ENCODE measurements at regions not wholly inside any gene's neighbourhood (a gene's known extent, or its start where the extent isn't known, plus 50 kb on each side); places are given as distances from the start of the nearest gene placed in this dataset.

DNA sequence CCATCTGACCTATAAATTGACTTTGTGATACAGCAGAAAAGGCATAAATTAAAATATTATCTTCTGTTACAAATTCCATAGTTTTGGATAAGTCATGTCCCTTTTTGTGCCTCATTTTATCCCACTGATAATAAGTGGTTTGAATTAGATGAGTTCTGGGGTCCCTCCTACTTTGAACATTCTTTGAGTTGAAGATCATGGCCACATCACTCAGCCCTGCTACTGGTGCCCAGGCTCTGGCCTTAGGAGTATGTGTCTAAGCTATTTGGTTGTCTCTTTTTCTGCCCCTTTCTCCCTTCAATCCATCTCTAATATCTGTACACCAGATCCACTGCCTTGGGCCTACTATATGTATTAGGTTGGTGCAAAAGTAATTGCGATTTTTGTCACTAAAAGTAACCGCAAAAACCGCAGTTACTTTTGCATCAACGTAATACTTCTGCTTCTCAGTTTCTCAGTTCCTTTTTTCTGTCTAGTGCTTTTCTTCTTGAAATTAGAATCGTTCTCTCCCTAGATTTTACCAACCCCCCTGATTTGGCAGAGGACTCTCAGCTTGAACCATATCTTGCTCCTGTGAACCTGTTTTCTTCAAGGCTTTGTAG, 362.5 kb upstream of the TNP1 start:
- H3K36me3 Mint-ChIP-seq (ENCODE audit: low read depth, unreplicated experiment): no peaks in the 10 kb centered on the region

DNA sequence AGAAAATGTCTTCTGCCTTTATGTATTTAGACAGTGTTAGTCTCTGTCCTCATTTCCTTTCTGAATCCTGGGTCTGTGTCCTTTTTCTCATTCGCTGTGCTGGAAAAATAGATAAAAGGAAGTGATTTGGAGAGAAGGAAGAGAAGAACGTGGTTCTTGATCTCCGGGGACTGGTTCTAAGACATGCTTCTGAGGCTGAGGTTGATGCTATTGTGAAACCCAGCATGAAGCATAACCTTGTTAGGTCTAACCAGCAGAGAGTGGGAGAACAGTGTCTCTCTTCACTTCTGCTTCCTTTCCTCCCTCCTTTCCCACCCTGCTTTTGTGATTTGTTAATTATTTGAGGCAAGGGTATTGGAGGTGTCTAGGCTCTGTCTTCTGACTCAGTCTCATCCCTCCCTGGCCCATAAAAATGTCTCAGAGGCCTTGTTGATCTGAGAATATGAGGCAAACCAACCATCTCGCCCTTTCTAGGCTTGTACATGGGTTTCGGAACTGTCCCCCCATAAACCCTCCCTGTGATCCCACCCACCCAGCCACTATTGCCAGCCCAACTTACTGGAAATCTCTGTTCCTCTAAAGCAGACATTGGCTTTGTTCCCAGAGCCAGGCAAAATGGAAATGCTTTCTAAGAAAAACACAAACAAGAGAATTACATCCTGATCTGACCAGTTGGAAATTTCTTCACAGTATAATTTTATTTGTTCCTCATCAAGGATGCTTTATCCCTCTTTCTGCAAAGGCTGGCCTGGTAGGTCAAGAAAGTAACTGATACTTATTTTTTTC, 360.6 kb upstream of the TNP1 start:
- no peak for DNase-seq (ENCODE audit: low read depth)
- H3K9me3 ChIP-seq (ENCODE audit: insufficient read depth, low read depth, low read length): no peaks in the 10 kb centered on the region
- Mint-ChIP-seq H3K36me3 (ENCODE audit: low read depth, unreplicated experiment) (no peaks in the 10 kb centered on the region), H3K4me1 (ENCODE audit: low read depth, unreplicated experiment) (peaks cover 49% of the 10 kb centered on the region), H3K27ac (ENCODE audit: unreplicated experiment) (peak overlapping the region; percentile 10), H3K4me3 (ENCODE audit: unreplicated experiment) (no peak overlapping the region), H3K27me3 (ENCODE audit: low read depth, unreplicated experiment) (no peaks in the 10 kb centered on the region), H3K9me3 (ENCODE audit: unreplicated experiment) (no peaks in the 10 kb centered on the region)
- H3K27me3 ChIP-seq (ENCODE audit: insufficient read depth, low read length): no peaks in the 10 kb centered on the region
- no peak overlapping the region for H3K27ac ChIP-seq (ENCODE audit: low read depth, low read length)
- H3K4me3 ChIP-seq (ENCODE audit: insufficient read depth, low read depth, low read length): no peak overlapping the region
- H3K9ac ChIP-seq (ENCODE audit: low read length): no peak overlapping the region
- no peak overlapping the region for H2AFZ ChIP-seq (ENCODE audit: low read depth, low read length)
- no peaks in the 10 kb centered on the region for H3K36me3 ChIP-seq (ENCODE audit: insufficient read depth, low read length)
- H3K79me2 ChIP-seq (ENCODE audit: insufficient read depth, low read length): peaks cover 6% of the 10 kb centered on the region
- H4K20me1 ChIP-seq (ENCODE audit: insufficient read depth, low read length): no peaks in the 10 kb centered on the region
- FAIRE-seq: no peak
- TF ChIP-seq, protein P1, sequence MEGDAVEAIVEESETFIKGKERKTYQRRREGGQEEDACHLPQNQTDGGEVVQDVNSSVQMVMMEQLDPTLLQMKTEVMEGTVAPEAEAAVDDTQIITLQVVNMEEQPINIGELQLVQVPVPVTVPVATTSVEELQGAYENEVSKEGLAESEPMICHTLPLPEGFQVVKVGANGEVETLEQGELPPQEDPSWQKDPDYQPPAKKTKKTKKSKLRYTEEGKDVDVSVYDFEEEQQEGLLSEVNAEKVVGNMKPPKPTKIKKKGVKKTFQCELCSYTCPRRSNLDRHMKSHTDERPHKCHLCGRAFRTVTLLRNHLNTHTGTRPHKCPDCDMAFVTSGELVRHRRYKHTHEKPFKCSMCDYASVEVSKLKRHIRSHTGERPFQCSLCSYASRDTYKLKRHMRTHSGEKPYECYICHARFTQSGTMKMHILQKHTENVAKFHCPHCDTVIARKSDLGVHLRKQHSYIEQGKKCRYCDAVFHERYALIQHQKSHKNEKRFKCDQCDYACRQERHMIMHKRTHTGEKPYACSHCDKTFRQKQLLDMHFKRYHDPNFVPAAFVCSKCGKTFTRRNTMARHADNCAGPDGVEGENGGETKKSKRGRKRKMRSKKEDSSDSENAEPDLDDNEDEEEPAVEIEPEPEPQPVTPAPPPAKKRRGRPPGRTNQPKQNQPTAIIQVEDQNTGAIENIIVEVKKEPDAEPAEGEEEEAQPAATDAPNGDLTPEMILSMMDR (IDR thresholded peaks at IDR 0.05; ENCODE audit: insufficient read depth, low read depth, low read length): no peak
- TF ChIP-seq EZH2 (IDR thresholded peaks at IDR 0.05; ENCODE audit: insufficient read depth, low read length): no peak
- H3K4me2 ChIP-seq (ENCODE audit: low read length): no peak overlapping the region
- peaks cover 40% of the 10 kb centered on the region for H3K4me1 ChIP-seq (ENCODE audit: insufficient read depth, low read length)

More for the DNA sequence above, 362.5 kb upstream of the TNP1 start:
- peaks cover 36% of the 10 kb centered on the region for H3K4me1 ChIP-seq (ENCODE audit: insufficient read depth, low read length)
- FAIRE-seq (no peak), DNase-seq (ENCODE audit: low read depth) (no peak)
- peak overlapping the region; percentile 46 for H3K4me2 ChIP-seq (ENCODE audit: low read length)
- no peak for TF ChIP-seq EZH2 (IDR thresholded peaks at IDR 0.05; ENCODE audit: insufficient read depth, low read length)
- TF ChIP-seq, protein P1 (IDR thresholded peaks at IDR 0.05; ENCODE audit: insufficient read depth, low read depth, low read length): no peak
- no peak overlapping the region for H3K9ac ChIP-seq (ENCODE audit: low read length)
- no peak overlapping the region for H3K4me3 ChIP-seq (ENCODE audit: insufficient read depth, low read depth, low read length)
- Mint-ChIP-seq H3K4me3 (ENCODE audit: unreplicated experiment) (no peak overlapping the region), H3K9me3 (ENCODE audit: unreplicated experiment) (no peaks in the 10 kb centered on the region), H3K27me3 (ENCODE audit: low read depth, unreplicated experiment) (no peaks in the 10 kb centered on the region), H3K27ac (ENCODE audit: unreplicated experiment) (peak overlapping the region; percentile 69), H3K4me1 (ENCODE audit: low read depth, unreplicated experiment) (peaks cover 49% of the 10 kb centered on the region)
- no peaks in the 10 kb centered on the region for H4K20me1 ChIP-seq (ENCODE audit: insufficient read depth, low read length)
- no peaks in the 10 kb centered on the region for H3K36me3 ChIP-seq (ENCODE audit: insufficient read depth, low read length)
- peaks cover 9% of the 10 kb centered on the region for H3K79me2 ChIP-seq (ENCODE audit: insufficient read depth, low read length)
- H3K27ac ChIP-seq (ENCODE audit: low read depth, low read length): peak overlapping the region; percentile 49
- H2AFZ ChIP-seq (ENCODE audit: low read depth, low read length): no peak overlapping the region
- no peaks in the 10 kb centered on the region for H3K27me3 ChIP-seq (ENCODE audit: insufficient read depth, low read length)
- no peaks in the 10 kb centered on the region for H3K9me3 ChIP-seq (ENCODE audit: insufficient read depth, low read depth, low read length)

DNA sequence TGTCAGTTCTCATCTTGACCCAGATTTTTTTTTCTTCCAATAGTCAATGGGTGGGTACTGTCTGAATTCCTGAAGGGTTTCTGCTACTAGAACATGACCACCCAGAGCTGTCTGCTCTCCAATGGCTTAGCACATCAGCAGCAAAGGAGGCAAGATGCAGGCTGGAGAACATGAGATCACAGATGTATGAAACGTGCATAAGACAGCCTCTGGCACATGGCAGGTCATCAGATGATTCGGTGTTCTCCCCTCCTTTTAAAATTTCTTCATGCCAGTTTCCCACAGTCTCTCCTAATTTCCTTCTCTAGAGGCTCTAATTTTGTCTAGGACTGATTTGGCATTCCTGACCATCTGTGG, 359.3 kb upstream of the TNP1 start:
- no peak overlapping the region for H2AFZ ChIP-seq (ENCODE audit: low read depth, low read length)

More for the DNA sequence above, 359.3 kb upstream of the TNP1 start:
- Mint-ChIP-seq H3K4me3 (ENCODE audit: unreplicated experiment) (no peak overlapping the region), H3K27ac (ENCODE audit: unreplicated experiment) (no peak overlapping the region), H3K27me3 (ENCODE audit: low read depth, unreplicated experiment) (no peaks in the 10 kb centered on the region), H3K9me3 (ENCODE audit: unreplicated experiment) (no peaks in the 10 kb centered on the region), H3K36me3 (ENCODE audit: low read depth, unreplicated experiment) (no peaks in the 10 kb centered on the region), H3K4me1 (ENCODE audit: low read depth, unreplicated experiment) (peaks cover 49% of the 10 kb centered on the region)
- TF ChIP-seq, protein P1 (IDR thresholded peaks at IDR 0.05; ENCODE audit: insufficient read depth, low read depth, low read length): no peak
- no peak for TF ChIP-seq EZH2 (IDR thresholded peaks at IDR 0.05; ENCODE audit: insufficient read depth, low read length)
- Histone ChIP-seq H3K79me2 (ENCODE audit: insufficient read depth, low read length) (no peaks in the 10 kb centered on the region), H4K20me1 (ENCODE audit: insufficient read depth, low read length) (no peaks in the 10 kb centered on the region), H3K27ac (ENCODE audit: low read depth, low read length) (no peak overlapping the region), H3K4me1 (ENCODE audit: insufficient read depth, low read length) (peaks cover 36% of the 10 kb centered on the region), H3K9ac (ENCODE audit: low read length) (no peak overlapping the region), H3K27me3 (ENCODE audit: insufficient read depth, low read length) (no peaks in the 10 kb centered on the region), H3K4me3 (ENCODE audit: insufficient read depth, low read depth, low read length) (no peak overlapping the region), H3K36me3 (ENCODE audit: insufficient read depth, low read length) (no peaks in the 10 kb centered on the region), H3K4me2 (ENCODE audit: low read length) (no peak overlapping the region), H3K9me3 (ENCODE audit: insufficient read depth, low read depth, low read length) (no peaks in the 10 kb centered on the region)
- peak; percentile 13 for FAIRE-seq
- no peak for DNase-seq (ENCODE audit: low read depth)
